HepG2 (cell line): ENCODE measurements at regions not wholly inside any gene's neighbourhood (a gene's known extent, or its start where the extent isn't known, plus 50 kb on each side); places are given as distances from the start of the nearest gene placed in this dataset.

ENCODE experiments used
- ATAC-seq: fragments of 200-7000 bp; cut with Tn5 transposase; 3 replicates; pipeline ENCODE4 v1.9.1; 2020; ENCODE audit warnings: mild to moderate bottlenecking, moderate library complexity
- BruUV-seq: library from RNA; stranded (reverse); fragments of 400-500 nt; replicated peaks from 2 replicates; lab custom pipeline; 2021; lab: Mats Ljungman, UMichigan
- CTCF ChIA-PET: fragments of 300-600 bp; formaldehyde crosslinking; extraction: SDS; loops from one replicate; lab custom pipeline; 2021; ENCODE audit warnings: low total read pairs, inconsistent platforms, low intra/inter-chr PET ratio; lab: Yijun Ruan, JAX
- POLR2A ChIA-PET: fragments of 350-600 bp; sonication (Branson Sonifier 250); formaldehyde crosslinking; loops from one replicate; lab custom pipeline; 2020; ENCODE audit warnings: antibody characterized with exemption, inconsistent platforms; lab: Yijun Ruan, JAX
- DNase-seq: peaks from one replicate; pipeline ENCODE4 v3.0.0-alpha.2; 2015; ENCODE audit warnings: low spot score
- FAIRE-seq: peaks from 3 replicates; lab custom pipeline; 2011; peaks lifted over from hg19 to GRCh38; lab: Jason Lieb, UNC
- H2AFZ ChIP-seq: one replicate; pipeline ENCODE4 v1.6.1; 2011; ENCODE audit warnings: low read length, inconsistent platforms
- H3K27ac ChIP-seq: fragments of 300-600 bp; 3 replicates; pipeline ENCODE4 v1.8.0; 2011; ENCODE audit warnings: mixed run types, mild to moderate bottlenecking, mixed read lengths, low read length, inconsistent platforms; ENCODE audit not compliant: insufficient read depth; ENCODE audit errors: extremely low read length
- H3K27me3 ChIP-seq, 2 experiments: fragments of 200-600 bp in 1 of 2; 2 replicates in 1 of 2; 3 replicates in 1 of 2; pipeline versions ENCODE4 v1.6.0 to v1.8.0; 2011; ENCODE audit warnings: low read length in 2 of 2, mild to moderate bottlenecking in 2 of 2, moderate library complexity in 2 of 2, inconsistent platforms in 1 of 2; ENCODE audit not compliant: insufficient read depth in 2 of 2, control insufficient read depth in 1 of 2
- H3K36me3 ChIP-seq, 2 experiments: fragments of 200-600 bp in 1 of 2; replicated peaks in 1 of 2; 2 replicates in 1 of 2; 3 replicates in 1 of 2; pipeline versions ENCODE4 v1.5.1 to v1.8.0; 2011; ENCODE audit warnings: low read length in 2 of 2, inconsistent platforms in 1 of 2; ENCODE audit not compliant: insufficient read depth in 2 of 2, control insufficient read depth in 1 of 2
- H3K4me1 ChIP-seq: 2 replicates; pipeline ENCODE4 v1.5.1; 2012; ENCODE audit warnings: low read length, inconsistent platforms; ENCODE audit not compliant: insufficient read depth
- H3K4me2 ChIP-seq: 2 replicates; pipeline ENCODE4 v1.6.0; 2011; ENCODE audit warnings: low read depth, low read length, inconsistent platforms
- H3K4me3 ChIP-seq, 3 experiments: fragments of 200-600 bp in 1 of 3; sonication (generic), shearing (Covaris generic) in 1 of 3; replicated peaks in 1 of 3; 2 replicates each; pipeline ENCODE4 v1.5.1; 2011 to 2016; ENCODE audit warnings: low read length in 3 of 3, inconsistent platforms in 2 of 3, low read depth in 2 of 3, mild to moderate bottlenecking in 2 of 3, control low read depth in 1 of 3, mixed read lengths in 1 of 3; ENCODE audit not compliant: insufficient read depth in 1 of 3
- H3K79me2 ChIP-seq: one replicate; pipeline ENCODE4 v1.6.1; 2011; ENCODE audit warnings: low read length, inconsistent platforms; ENCODE audit not compliant: insufficient read depth
- H3K9ac ChIP-seq: 2 replicates; pipeline ENCODE4 v1.6.0; 2011; ENCODE audit warnings: mild to moderate bottlenecking, low read depth, low read length, inconsistent platforms; ENCODE audit not compliant: insufficient read depth
- H3K9me3 ChIP-seq: 2 replicates; pipeline ENCODE4 v1.5.1; 2012; ENCODE audit warnings: mild to moderate bottlenecking, low read length
- H4K20me1 ChIP-seq: 2 replicates; pipeline ENCODE4 v1.6.0; 2011; ENCODE audit warnings: inconsistent platforms, mild to moderate bottlenecking, low read length, moderate library complexity; ENCODE audit not compliant: insufficient read depth
- CENPT ChIP-seq: sonication (generic); formaldehyde crosslinking; IDR thresholded peaks from 2 replicates; pipeline ENCODE4 v1.8.0; 2022; ENCODE audit warnings: low read depth, mild to moderate bottlenecking, moderate library complexity, missing genetic modification reagents
- CREM ChIP-seq, 2 experiments: sonication (generic) in 1 of 2; formaldehyde crosslinking in 1 of 2; IDR thresholded peaks; 2 replicates each; pipeline versions ENCODE4 v1.4.0 to v1.6.1; 2016 to 2020; ENCODE audit warnings: antibody characterized with exemption in 1 of 2, mild to moderate bottlenecking in 1 of 2, missing genetic modification reagents in 1 of 2
- GLI4 ChIP-seq: sonication (generic); formaldehyde crosslinking; IDR thresholded peaks from 2 replicates; pipeline ENCODE4 v1.5.1; 2020; ENCODE audit warnings: missing genetic modification reagents, mild to moderate bottlenecking, moderate library complexity, borderline replicate concordance
- HCFC1 ChIP-seq: fragments of 150-350 bp; IDR thresholded peaks from 2 replicates; pipeline ENCODE4 v1.6.1; 2014; ENCODE audit warnings: low read depth, low read length
- KAT7 ChIP-seq: IDR thresholded peaks from 2 replicates; pipeline ENCODE4 v1.6.1; 2018; ENCODE audit warnings: borderline replicate concordance, missing compliant biosample characterization
- KLF11 ChIP-seq: IDR thresholded peaks from 2 replicates; pipeline ENCODE4 v1.6.1; 2016; ENCODE audit warnings: missing compliant biosample characterization
- KLF16 ChIP-seq, 2 experiments: sonication (generic) in 1 of 2; formaldehyde crosslinking in 1 of 2; IDR thresholded peaks; 2 replicates each; pipeline versions ENCODE4 v1.6.1 to v1.8.0; 2016 to 2023; ENCODE audit warnings: missing genetic modification reagents in 2 of 2, missing compliant biosample characterization in 1 of 2
- MAZ ChIP-seq, 2 experiments: sonication (generic) in 1 of 2; formaldehyde crosslinking in 1 of 2; IDR thresholded peaks; 2 replicates each; pipeline versions ENCODE4 v1.5.0 to v1.6.1; 2012 to 2020; ENCODE audit warnings: low read depth in 2 of 2, mild to moderate bottlenecking in 2 of 2, borderline replicate concordance in 1 of 2, improper control_type of control experiment in 1 of 2, low read length in 1 of 2, missing genetic modification reagents in 1 of 2, moderate library complexity in 1 of 2
- RORA ChIP-seq: sonication (generic); formaldehyde crosslinking; IDR thresholded peaks from 2 replicates; pipeline ENCODE4 v1.5.0; 2020; ENCODE audit warnings: mild to moderate bottlenecking, missing genetic modification reagents, moderate library complexity
- SIX1 ChIP-seq: sonication (generic); formaldehyde crosslinking; IDR thresholded peaks from 2 replicates; pipeline ENCODE4 v1.4.0; 2020; ENCODE audit warnings: missing genetic modification reagents, borderline replicate concordance
- SMC3 ChIP-seq: IDR thresholded peaks from 2 replicates; pipeline ENCODE4 v1.6.1; 2011; ENCODE audit warnings: low read length, improper control_type of control experiment
- ZFP90 ChIP-seq: sonication (generic); formaldehyde crosslinking; IDR thresholded peaks from 2 replicates; pipeline ENCODE4 v1.8.0; 2022; ENCODE audit warnings: missing genetic modification reagents, mild to moderate bottlenecking, inconsistent platforms, borderline replicate concordance
- ZMYM2 ChIP-seq: sonication (generic); formaldehyde crosslinking; IDR thresholded peaks from 2 replicates; pipeline ENCODE4 v1.8.0; 2022; ENCODE audit warnings: mild to moderate bottlenecking, missing genetic modification reagents
- ZNF264 ChIP-seq: sonication (generic); formaldehyde crosslinking; IDR thresholded peaks from 2 replicates; pipeline ENCODE4 v1.4.0; 2020; ENCODE audit warnings: missing genetic modification reagents
- ZNF331 ChIP-seq: sonication (generic); formaldehyde crosslinking; IDR thresholded peaks from 2 replicates; pipeline ENCODE4 v1.4.0; 2020; ENCODE audit warnings: missing genetic modification reagents
- ZNF552 ChIP-seq: sonication (generic); formaldehyde crosslinking; IDR thresholded peaks from 2 replicates; pipeline ENCODE4 v1.9.0; 2022; ENCODE audit warnings: missing genetic modification reagents, mild to moderate bottlenecking, borderline replicate concordance
- ZNF589 ChIP-seq: sonication (generic); formaldehyde crosslinking; conservative IDR thresholded peaks from 2 replicates; pipeline ENCODE4 v1.8.0; 2022; ENCODE audit warnings: mild to moderate bottlenecking, moderate library complexity, missing genetic modification reagents
- WGBS: methylation state at CpG from one replicate; pipeline ENCODE4 v1.1.6; 2017; ENCODE audit warnings: low lambda C conversion rate; 5-methylcytosine and 5-hydroxymethylcytosine counted together
- in situ Hi-C: cut with HindIII; loops from 2 replicates; pipeline ENCODE4 v1.10.0; 2017; ENCODE audit warnings: low pct_unique_long_range_greater_than_20kb; ENCODE audit not compliant: extremely low pct_ligation_motif_present
- intact Hi-C: fragments of 100-400 bp; cut with micrococcal nuclease; formaldehyde crosslinking; loops from one replicate; pipeline ENCODE4 v1.10.0; 2022; ENCODE audit not compliant: unreplicated experiment
- TF ChIP-seq, protein P1 (sequence below): sonication (generic); formaldehyde crosslinking; IDR thresholded peaks from 2 replicates; pipeline ENCODE4 v1.8.1; 2023; ENCODE audit warnings: missing genetic modification reagents, mild to moderate bottlenecking, borderline replicate concordance
- TF ChIP-seq, protein P2 (sequence below): sonication (generic); formaldehyde crosslinking; IDR thresholded peaks from 2 replicates; pipeline ENCODE4 v1.5.1; 2020; ENCODE audit warnings: mild to moderate bottlenecking, missing genetic modification reagents, borderline replicate concordance
- TF ChIP-seq, protein P3 (sequence below): sonication (generic); formaldehyde crosslinking; IDR thresholded peaks from 2 replicates; pipeline ENCODE4 v1.5.1; 2020; ENCODE audit warnings: missing genetic modification reagents, mild to moderate bottlenecking, borderline replicate concordance

DNA sequence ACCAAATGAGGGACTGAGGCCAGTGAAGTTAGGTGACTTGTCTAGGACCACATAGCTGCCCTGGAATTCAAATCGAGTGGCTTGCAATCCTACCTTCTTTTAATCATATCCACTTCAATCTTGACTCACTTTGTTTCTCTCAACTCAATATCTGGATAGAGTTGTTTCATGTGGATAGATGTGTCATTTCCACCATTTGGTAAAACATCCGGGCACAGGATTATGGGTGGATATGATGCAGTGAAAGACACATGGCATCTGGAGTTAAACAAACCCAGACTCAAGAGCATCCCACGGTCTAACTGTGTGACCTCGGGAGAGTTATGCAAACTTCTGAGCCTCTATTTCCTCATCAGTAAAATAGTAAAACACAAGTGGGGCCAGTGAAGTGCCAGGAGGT, 103.6 kb upstream of the CNKSR3 start:
- no peak overlapping the region for H2AFZ ChIP-seq
- CTCF ChIA-PET: no interaction called here

More for the DNA sequence above, 103.6 kb upstream of the CNKSR3 start:
- no peak for TF ChIP-seq ZMYM2 (CRISPR knock-in tag)
- TF ChIP-seq KLF16 (CRISPR knock-in tag; IDR thresholded peaks at IDR 0.05): no peak
- TF ChIP-seq ZNF264 (CRISPR knock-in tag): no peak
- TF ChIP-seq SIX1 (CRISPR knock-in tag): no peak
- TF ChIP-seq, protein P1, sequence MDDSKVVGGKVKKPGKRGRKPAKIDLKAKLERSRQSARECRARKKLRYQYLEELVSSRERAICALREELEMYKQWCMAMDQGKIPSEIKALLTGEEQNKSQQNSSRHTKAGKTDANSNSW (CRISPR knock-in tag): no peak
- no peak for TF ChIP-seq ZNF331 (CRISPR knock-in tag)
- TF ChIP-seq ZNF552: no peak
- TF ChIP-seq MAZ (IDR thresholded peaks at IDR 0.05; ENCODE audit: borderline replicate concordance, low read depth, low read length): no peak
- no peak for TF ChIP-seq MAZ (CRISPR knock-in tag; IDR thresholded peaks at IDR 0.05; ENCODE audit: low read depth)
- TF ChIP-seq CENPT: no peak
- no peak for TF ChIP-seq HCFC1
- TF ChIP-seq KLF11 (CRISPR knock-in tag): no peak
- no peak for TF ChIP-seq SMC3
- no peak for TF ChIP-seq ZNF589 (CRISPR knock-in tag)
- no peak for TF ChIP-seq GLI4
- TF ChIP-seq, protein P2, sequence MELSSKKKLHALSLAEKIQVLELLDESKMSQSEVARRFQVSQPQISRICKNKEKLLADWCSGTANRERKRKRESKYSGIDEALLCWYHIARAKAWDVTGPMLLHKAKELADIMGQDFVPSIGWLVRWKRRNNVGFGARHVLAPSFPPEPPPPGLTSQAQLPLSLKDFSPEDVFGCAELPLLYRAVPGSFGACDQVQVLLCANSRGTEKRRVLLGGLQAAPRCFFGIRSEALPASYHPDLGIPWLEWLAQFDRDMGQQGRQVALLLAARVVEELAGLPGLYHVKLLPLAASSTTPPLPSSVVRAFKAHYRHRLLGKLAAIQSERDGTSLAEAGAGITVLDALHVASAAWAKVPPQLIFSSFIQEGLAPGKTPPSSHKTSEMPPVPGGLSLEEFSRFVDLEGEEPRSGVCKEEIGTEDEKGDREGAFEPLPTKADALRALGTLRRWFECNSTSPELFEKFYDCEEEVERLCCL (CRISPR knock-in tag): no peak
- TF ChIP-seq KAT7: no peak
- TF ChIP-seq, protein P3, sequence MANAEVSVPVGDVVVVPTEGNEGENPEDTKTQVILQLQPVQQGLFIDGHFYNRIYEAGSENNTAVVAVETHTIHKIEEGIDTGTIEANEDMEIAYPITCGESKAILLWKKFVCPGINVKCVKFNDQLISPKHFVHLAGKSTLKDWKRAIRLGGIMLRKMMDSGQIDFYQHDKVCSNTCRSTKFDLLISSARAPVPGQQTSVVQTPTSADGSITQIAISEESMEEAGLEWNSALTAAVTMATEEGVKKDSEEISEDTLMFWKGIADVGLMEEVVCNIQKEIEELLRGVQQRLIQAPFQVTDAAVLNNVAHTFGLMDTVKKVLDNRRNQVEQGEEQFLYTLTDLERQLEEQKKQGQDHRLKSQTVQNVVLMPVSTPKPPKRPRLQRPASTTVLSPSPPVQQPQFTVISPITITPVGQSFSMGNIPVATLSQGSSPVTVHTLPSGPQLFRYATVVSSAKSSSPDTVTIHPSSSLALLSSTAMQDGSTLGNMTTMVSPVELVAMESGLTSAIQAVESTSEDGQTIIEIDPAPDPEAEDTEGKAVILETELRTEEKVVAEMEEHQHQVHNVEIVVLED (CRISPR knock-in tag): no peak
- no peak for TF ChIP-seq RORA (CRISPR knock-in tag)
- no peak for TF ChIP-seq CREM (IDR thresholded peaks at IDR 0.05)
- no peak for TF ChIP-seq CREM (CRISPR knock-in tag; IDR thresholded peaks at IDR 0.05)
- TF ChIP-seq ZFP90 (CRISPR knock-in tag): no peak
- no TSS peak for BruUV-seq
- Histone ChIP-seq H3K9ac (no peak overlapping the region), H3K4me3 (no peak overlapping the region), H3K79me2 (no peaks in the 10 kb centered on the region), H3K36me3 (no peaks in the 10 kb centered on the region), H3K4me1 (peaks cover 5% of the 10 kb centered on the region; the same call in 1 of the 2 replicates), H3K9me3 (no peaks in the 10 kb centered on the region), H4K20me1 (no peaks in the 10 kb centered on the region), H3K4me2 (no peak overlapping the region), H3K27me3 (no peaks in the 10 kb centered on the region; a peak in 1 of 5 replicates), H3K27ac (no peak overlapping the region)
- intact Hi-C loops (no loop called here), in situ Hi-C loops (no loop called here)
- FAIRE-seq (no peak), DNase-seq (no peak), ATAC-seq (no peak)
- POLR2A ChIA-PET: no interaction called here
- WGBS: 21% methylated on average over 4 of the region's 4 CpGs
